H1 (cell line): ENCODE measurements at regions not wholly inside any gene's neighbourhood (a gene's known extent, or its start where the extent isn't known, plus 50 kb on each side); places are given as distances from the start of the nearest gene placed in this dataset.

Experiments used
- CTCF ChIA-PET: fragments of 300-600 bp; sonication (Branson Sonifier 250); formaldehyde crosslinking; loops from one replicate; lab custom pipeline; 2021; ENCODE audit not compliant: partially characterized antibody; lab: Charles Lee
- POLR2A ChIA-PET: fragments of 300-600 bp; sonication (Branson Sonifier 250); formaldehyde crosslinking; loops from one replicate; lab custom pipeline; 2021; ENCODE audit warnings: inconsistent platforms; ENCODE audit not compliant: partially characterized antibody; lab: Charles Lee
- DNase-seq, 2 experiments: peaks; one replicate each; pipeline versions ENCODE4 v3.0.0 to v3.0.0-alpha.2; 2010 to 2022; ENCODE audit warnings: low spot score in 2 of 2, low read depth in 1 of 2, mixed read lengths in 1 of 2
- FAIRE-seq: peaks from 2 replicates; lab custom pipeline; 2011; peaks lifted over from hg19 to GRCh38; lab: Jason Lieb, UNC
- H2AFZ ChIP-seq: 2 replicates; pipeline ENCODE4 v1.8.1; 2012; ENCODE audit warnings: low read length, inconsistent platforms
- H2AK5ac ChIP-seq: 2 replicates; pipeline ENCODE4 v1.6.1; 2013; ENCODE audit warnings: low read depth, low read length
- H2BK120ac ChIP-seq: replicated peaks from 2 replicates; pipeline ENCODE3; 2013; ENCODE audit warnings: low read depth, low read length, inconsistent platforms
- H2BK12ac ChIP-seq: 2 replicates; pipeline ENCODE4 v1.6.1; 2013; ENCODE audit warnings: low read depth, low read length
- H2BK15ac ChIP-seq: 2 replicates; pipeline ENCODE4 v1.6.1; 2013; ENCODE audit warnings: low read length
- H2BK20ac ChIP-seq: 2 replicates; pipeline ENCODE4 v1.6.1; 2013; ENCODE audit warnings: low read length
- H2BK5ac ChIP-seq: 2 replicates; pipeline ENCODE4 v1.6.1; 2013; ENCODE audit warnings: low read depth, low read length
- H3K14ac ChIP-seq: 2 replicates; pipeline ENCODE4 v1.6.1; 2013; ENCODE audit warnings: inconsistent platforms; ENCODE audit not compliant: insufficient read length
- H3K18ac ChIP-seq: 2 replicates; pipeline ENCODE4 v1.6.1; 2013; ENCODE audit warnings: low read length; ENCODE audit errors: extremely low read depth
- H3K23ac ChIP-seq: 2 replicates; pipeline ENCODE4 v1.6.1; 2013; ENCODE audit warnings: inconsistent platforms; ENCODE audit not compliant: insufficient read length
- H3K23me2 ChIP-seq: 2 replicates; pipeline ENCODE4 v1.6.1; 2013; ENCODE audit warnings: low read depth, low read length
- H3K27ac ChIP-seq: 2 replicates; pipeline ENCODE4 v1.6.1; 2011; ENCODE audit warnings: low read depth, low read length, inconsistent platforms
- H3K27me3 ChIP-seq, 4 experiments: replicated peaks in 1 of 4; 1 replicate in 1 of 4; 2 replicates in 3 of 4; pipeline versions ENCODE4 v1.6.1 to v1.8.1; 2011 to 2013; ENCODE audit warnings: low read length in 3 of 4, mild to moderate bottlenecking in 3 of 4, inconsistent platforms in 2 of 4, mixed read lengths in 2 of 4, moderate library complexity in 1 of 4; ENCODE audit not compliant: control insufficient read depth in 3 of 4, insufficient read depth in 3 of 4; ENCODE audit errors: extremely low read depth in 1 of 4
- H3K36me3 ChIP-seq, 4 experiments: 2 replicates each; pipeline versions ENCODE4 v1.6.1 to v1.8.1; 2011 to 2013; ENCODE audit warnings: mild to moderate bottlenecking in 4 of 4, low read length in 3 of 4, moderate library complexity in 2 of 4, control low read depth in 1 of 4, inconsistent platforms in 1 of 4; ENCODE audit not compliant: insufficient read depth in 4 of 4, control insufficient read depth in 2 of 4
- H3K4ac ChIP-seq: replicated peaks from 2 replicates; pipeline ENCODE3; 2013; ENCODE audit warnings: low read length, low read depth, mixed read lengths, inconsistent platforms; ENCODE audit not compliant: insufficient read length
- H3K4me1 ChIP-seq, 4 experiments: replicated peaks in 1 of 4; 1 replicate in 1 of 4; 2 replicates in 3 of 4; pipeline versions ENCODE4 v1.6.1 to v1.8.1; 2011 to 2013; ENCODE audit warnings: low read length in 3 of 4, inconsistent platforms in 2 of 4, mixed read lengths in 1 of 4; ENCODE audit not compliant: insufficient read depth in 4 of 4, control insufficient read depth in 3 of 4
- H3K4me2 ChIP-seq, 2 experiments: 2 replicates each; pipeline versions ENCODE4 v1.6.1 to v1.8.1; 2011 to 2013; ENCODE audit warnings: low read depth in 2 of 2, low read length in 2 of 2, control low read depth in 1 of 2, inconsistent platforms in 1 of 2, mild to moderate bottlenecking in 1 of 2; ENCODE audit not compliant: insufficient read depth in 1 of 2
- H3K4me3 ChIP-seq, 4 experiments: fragments of 200-600, 300-600 bp in 1 of 4; sonication (generic), shearing (Covaris generic), sonication (Bioruptor Twin) in 1 of 4; 2 replicates each; pipeline versions ENCODE4 v1.5.1 to v1.8.1; 2011 to 2016; ENCODE audit warnings: low read length in 4 of 4, low read depth in 3 of 4, control low read depth in 2 of 4, inconsistent platforms in 2 of 4, mild to moderate bottlenecking in 2 of 4, mixed read lengths in 1 of 4, moderate library complexity in 1 of 4; ENCODE audit not compliant: insufficient read depth in 2 of 4; ENCODE audit errors: extremely low read depth in 1 of 4
- H3K56ac ChIP-seq: replicated peaks from 2 replicates; pipeline ENCODE3; 2013; ENCODE audit warnings: low read depth, mild to moderate bottlenecking, mixed read lengths, low read length, inconsistent platforms; ENCODE audit not compliant: insufficient read length
- H3K79me1 ChIP-seq: 2 replicates; pipeline ENCODE4 v1.6.1; 2013; ENCODE audit warnings: low read depth, low read length, control low read depth
- H3K79me2 ChIP-seq, 2 experiments: 2 replicates each; pipeline versions ENCODE4 v1.6.1 to v1.8.1; 2012 to 2013; ENCODE audit warnings: low read length in 2 of 2, mild to moderate bottlenecking in 2 of 2, inconsistent platforms in 1 of 2; ENCODE audit not compliant: insufficient read depth in 2 of 2, control insufficient read depth in 1 of 2
- H3K9ac ChIP-seq, 4 experiments: replicated peaks in 1 of 4; 1 replicate in 1 of 4; 2 replicates in 3 of 4; pipeline versions ENCODE4 v1.6.1 to v1.8.1; 2011 to 2013; ENCODE audit warnings: low read depth in 3 of 4, low read length in 3 of 4, control low read depth in 2 of 4, mild to moderate bottlenecking in 2 of 4, moderate library complexity in 2 of 4, inconsistent platforms in 1 of 4; ENCODE audit errors: extremely low read depth in 1 of 4
- H3K9me3 ChIP-seq, 2 experiments: 2 replicates each; pipeline versions ENCODE4 v1.6.1 to v1.8.1; 2012 to 2013; ENCODE audit warnings: mild to moderate bottlenecking in 2 of 2, moderate library complexity in 2 of 2, control low read depth in 1 of 2, inconsistent platforms in 1 of 2, low read depth in 1 of 2, low read length in 1 of 2, mixed read lengths in 1 of 2; ENCODE audit not compliant: insufficient read depth in 2 of 2
- H4K20me1 ChIP-seq, 2 experiments: replicated peaks in 1 of 2; 2 replicates each; pipeline versions ENCODE3 to v1.8.1; 2011 to 2013; ENCODE audit warnings: inconsistent platforms in 2 of 2, low read length in 2 of 2, mild to moderate bottlenecking in 1 of 2; ENCODE audit not compliant: insufficient read depth in 2 of 2, control insufficient read depth in 1 of 2
- H4K5ac ChIP-seq: 2 replicates; pipeline ENCODE4 v1.6.1; 2013; ENCODE audit warnings: low read length, low read depth, mixed read lengths, inconsistent platforms; ENCODE audit not compliant: insufficient read length
- H4K8ac ChIP-seq: 2 replicates; pipeline ENCODE4 v1.8.0; 2013; ENCODE audit warnings: mild to moderate bottlenecking, moderate library complexity, low read length, inconsistent platforms; ENCODE audit not compliant: insufficient read depth; ENCODE audit errors: extremely low read depth
- H4K91ac ChIP-seq: replicated peaks from 2 replicates; pipeline ENCODE3; 2013; ENCODE audit warnings: low read length, mixed read lengths, inconsistent platforms; ENCODE audit not compliant: insufficient read length
- BRCA1 ChIP-seq: IDR thresholded peaks from 2 replicates; pipeline ENCODE4 v1.6.1; 2012; ENCODE audit warnings: low read depth, low read length, improper control_type of control experiment
- CREB1 ChIP-seq: IDR thresholded peaks from 2 replicates; pipeline ENCODE4 v1.6.1; 2012; ENCODE audit warnings: inconsistent platforms
- POU5F1 ChIP-seq: IDR thresholded peaks from 2 replicates; pipeline ENCODE4 v1.6.1; 2011; ENCODE audit warnings: low read depth, mild to moderate bottlenecking, low read length, moderate library complexity
- WGBS, 2 experiments: shearing (Covaris generic) in 1 of 2; methylation state at CpG; one replicate each; pipeline versions ENCODE4 v1.1.6 to v1.1.7; 2013 to 2015; ENCODE audit warnings: low lambda C conversion rate in 2 of 2, mixed read lengths in 2 of 2, inconsistent platforms in 1 of 2, low coverage in 1 of 2, missing lambda C conversion rate in 1 of 2; ENCODE audit not compliant: insufficient replicate concordance in 2 of 2, insufficient coverage in 1 of 2, insufficient read length in 1 of 2; ENCODE audit errors: extremely low coverage in 1 of 2, missing lambda C conversion rate in 1 of 2; 5-methylcytosine and 5-hydroxymethylcytosine counted together

- DNase-seq: no peak
- TF ChIP-seq CREB1 (no peak), POU5F1 (no peak), BRCA1 (no peak)
- TF ChIP-seq, all 59 proteins: peak for 0
- H4K5ac ChIP-seq: no peak overlapping the region
- no peak overlapping the region for H3K4me3 ChIP-seq
- no peak overlapping the region for H2BK5ac ChIP-seq
- no peaks in the 10 kb centered on the region for H3K27me3 ChIP-seq
- no peak for FAIRE-seq
- H3K9ac ChIP-seq: no peak overlapping the region
- H2AFZ ChIP-seq: no peak overlapping the region
- peaks cover 12 to 14% of the 10 kb centered on the region in 2 experiments; a peak in 2 of 4 replicates for H3K9me3 ChIP-seq
- no peak overlapping the region for H3K4ac ChIP-seq
- H3K23ac ChIP-seq: no peak overlapping the region
- H2BK15ac ChIP-seq: no peak overlapping the region
- WGBS, 2 experiments: 85% methylated on average over 2 of the region's 2 CpGs; no CpG with 5 or more reads in 1 of the 2 experiments
- CTCF ChIA-PET: no interaction called here
- no peak overlapping the region for H3K14ac ChIP-seq
- no peak overlapping the region for H3K27ac ChIP-seq
- no peaks in the 10 kb centered on the region for H4K20me1 ChIP-seq
- no peaks in the 10 kb centered on the region for H3K36me3 ChIP-seq
- no peak overlapping the region for H3K18ac ChIP-seq
- no peak overlapping the region for H4K8ac ChIP-seq
- no peak overlapping the region for H2BK20ac ChIP-seq
- H3K79me1 ChIP-seq: no peaks in the 10 kb centered on the region
- H2AK5ac ChIP-seq: no peak overlapping the region
- H3K56ac ChIP-seq: no peak overlapping the region
- no peak overlapping the region for H3K4me2 ChIP-seq
- H2BK120ac ChIP-seq: no peak overlapping the region
- H3K4me1 ChIP-seq: no peaks in the 10 kb centered on the region
- no peaks in the 10 kb centered on the region for H3K23me2 ChIP-seq
- no peak overlapping the region for H2BK12ac ChIP-seq
- POLR2A ChIA-PET: no interaction called here
- H4K91ac ChIP-seq: no peak overlapping the region
- no peaks in the 10 kb centered on the region for H3K79me2 ChIP-seq
Observed at GRCh38 chr4:157521906-157522305, 301.4 kb downstream of the GRIA2 start.
